Lower leg skin (tissue), 4 donors: ENCODE measurements at regions not wholly inside any gene's neighbourhood (a gene's known extent, or its start where the extent isn't known, plus 50 kb on each side); places are given as distances from the start of the nearest gene placed in this dataset.

Experiments used
- DNase-seq, 2 donors: peaks; one replicate each; pipeline ENCODE4 v3.0.0-alpha.2; 2019; ENCODE audit warnings: low spot score in 2 of 2
- H3K4me3 ChIP-seq: fragments of 200-600 bp; sonication (generic); 2 replicates; pipeline ENCODE4 v1.5.1; 2017; ENCODE audit warnings: mild to moderate bottlenecking, low read depth; ENCODE audit not compliant: poor library complexity, severe bottlenecking
- CTCF ChIP-seq, 3 donors: fragments of 450-650 bp; IDR thresholded peaks; one replicate each; pipeline ENCODE4 v1.5.1; 2016; ENCODE audit warnings: antibody characterized with exemption in 3 of 3, mild to moderate bottlenecking in 3 of 3, moderate library complexity in 2 of 3
- POLR2A ChIP-seq, 2 donors: fragments of 450-650 bp; IDR thresholded peaks; one replicate each; pipeline ENCODE4 v1.6.1; 2016 to 2017; ENCODE audit warnings: antibody characterized with exemption in 2 of 2, mild to moderate bottlenecking in 1 of 2, moderate library complexity in 1 of 2
- WGBS, 2 donors: methylation state at CpG; one replicate each; pipeline ENCODE4 v1.1.5; 2018; 5-methylcytosine and 5-hydroxymethylcytosine counted together
- intact Hi-C: fragments of 100-400 bp; cut with DNase I; formaldehyde crosslinking; loops from one replicate; pipeline ENCODE4 v1.15.0; 2023; ENCODE audit warnings: low total_unique reads

- TF ChIP-seq CTCF (IDR thresholded peaks at IDR 0.05): no peak
- TF ChIP-seq POLR2A (IDR thresholded peaks at IDR 0.05): no peak
- 90 to 97% methylated on average over 6 of the region's 6 CpGs for WGBS, 2 donors
- H3K4me3 ChIP-seq: no peak overlapping the region
- intact Hi-C loops: no loop called here
- DNase-seq: peak in 1 of 2 donors; percentile 32
Measured at GRCh38 chr15:63452552-63453136, 51.7 kb upstream of the USP3 start.

GRCh38 chr15:63453186-63453905 is 51.0 kb upstream of the USP3 start:
- 89 to 90% methylated on average over 4 of the region's 4 CpGs for WGBS, 2 donors
- DNase-seq: peak in 1 of 2 donors; percentile 10
- intact Hi-C loops: no loop called here
- no peak for TF ChIP-seq POLR2A (IDR thresholded peaks at IDR 0.05)
- no peak for TF ChIP-seq CTCF (IDR thresholded peaks at IDR 0.05)
- no peak overlapping the region for H3K4me3 ChIP-seq

- no peak for TF ChIP-seq POLR2A (IDR thresholded peaks at IDR 0.05)
- TF ChIP-seq CTCF (IDR thresholded peaks at IDR 0.05): no peak
- WGBS, 2 donors: 75 to 85% methylated on average over 4 of the region's 4 CpGs
- intact Hi-C loops: no loop called here
- DNase-seq: peak in 1 of 2 donors; percentile 7
- no peak overlapping the region for H3K4me3 ChIP-seq
Measured at GRCh38 chr15:63454503-63455211, 49.7 kb upstream of the USP3 start.
